ENCODE measurements at regions not wholly inside any gene's neighbourhood (a gene's known extent, or its start where the extent isn't known, plus 50 kb on each side); places are given as distances from the start of the nearest gene placed in this dataset.

- no peak for DNase-seq
These were observed 160.0 kb downstream of the MRM1 start for GRCh38 chr17:36761203-36761950.

- DNase-seq, result no peak
These were observed 164.2 kb downstream of the MRM1 start for GRCh38 chr17:36765436-36766043.

- DNase-seq, result no peak
These were observed 167.0 kb downstream of the MRM1 start for GRCh38 chr17:36768394-36768793.

GRCh38 chr17:36773039-36773438 lies 164.2 kb upstream of the LHX1 start:
- DNase-seq, result no peak

GRCh38 chr17:36777118-36777517 lies 160.2 kb upstream of the LHX1 start:
- no peak for DNase-seq

GRCh38 chr17:36778448-36778847 lies 158.8 kb upstream of the LHX1 start:
- DNase-seq, result no peak

- DNase-seq, result no peak
These were observed 157.7 kb upstream of the LHX1 start for GRCh38 chr17:36779550-36779949.

GRCh38 chr17:36784633-36785032 lies 152.6 kb upstream of the LHX1 start:
- no peak for DNase-seq

GRCh38 chr17:36786867-36787266 lies 150.4 kb upstream of the LHX1 start:
- DNase-seq, result no peak

- DNase-seq, result no peak
These were observed 145.9 kb upstream of the LHX1 start for GRCh38 chr17:36791150-36791941.

- DNase-seq, result no peak
These were observed 145.3 kb upstream of the LHX1 start for GRCh38 chr17:36791942-36792475.

GRCh38 chr17:36792849-36793248 lies 144.4 kb upstream of the LHX1 start:
- no peak for DNase-seq

- no peak for DNase-seq
These were observed 143.3 kb upstream of the LHX1 start for GRCh38 chr17:36793976-36794375.

GRCh38 chr17:36807496-36808179 lies 129.6 kb upstream of the LHX1 start:
- no peak for DNase-seq

GRCh38 chr17:36808180-36808661 lies 129.1 kb upstream of the LHX1 start:
- DNase-seq, result no peak

- no peak for DNase-seq
These were observed 124.5 kb upstream of the LHX1 start for GRCh38 chr17:36812762-36813161.

- DNase-seq, result no peak
These were observed 123.9 kb upstream of the LHX1 start for GRCh38 chr17:36813357-36813756.

- no peak for DNase-seq
These were observed 123.2 kb upstream of the LHX1 start for GRCh38 chr17:36813957-36814563.

- no peak for DNase-seq
These were observed 122.3 kb upstream of the LHX1 start for GRCh38 chr17:36814958-36815357.

- no peak for DNase-seq
These were observed 120.9 kb upstream of the LHX1 start for GRCh38 chr17:36816214-36816906.

GRCh38 chr17:36816907-36817288 lies 120.4 kb upstream of the LHX1 start:
- DNase-seq, result no peak

Measured in AML-193 (cell line).